OCI-LY3 (cell line): ENCODE measurements at regions not wholly inside any gene's neighbourhood (a gene's known extent, or its start where the extent isn't known, plus 50 kb on each side); places are given as distances from the start of the nearest gene placed in this dataset.
"Not testable (repeated sequence)": the region's sequence is repeated elsewhere in the genome, so short reads cannot be mapped to it uniquely, and the experiment has no call there.

Experiments used
- H2AFZ ChIP-seq: fragments of 200-600, 300-600 bp; shearing (Covaris generic); 2 replicates; pipeline ENCODE4 v1.6.0; 2014; ENCODE audit warnings: antibody characterized with exemption, low read depth, low read length
- H3K27ac ChIP-seq: fragments of 200-600, 300-600 bp; sonication (generic); 2 replicates; pipeline ENCODE4 v1.5.1; 2014; ENCODE audit warnings: mild to moderate bottlenecking, low read length, moderate library complexity, mixed read lengths
- H3K27me3 ChIP-seq: fragments of 200-600, 300-600 bp; sonication (generic); 2 replicates; pipeline ENCODE4 v1.6.1; 2014; ENCODE audit warnings: low read depth, low read length, mixed read lengths
- H3K36me3 ChIP-seq: fragments of 200-600, 300-600 bp; sonication (generic); replicated peaks from 2 replicates; pipeline ENCODE3; 2014; ENCODE audit warnings: low read depth, low read length, mixed read lengths
- H3K4me1 ChIP-seq: fragments of 300-600, 200-600 bp; sonication (generic); 2 replicates; pipeline ENCODE4 v1.6.1; 2014; ENCODE audit warnings: low read length, mixed read lengths
- H3K4me2 ChIP-seq: fragments of 200-600, 300-600 bp; sonication (generic); 2 replicates; pipeline ENCODE4 v1.6.1; 2014; ENCODE audit warnings: low read length, mixed read lengths
- H3K4me3 ChIP-seq: fragments of 300-600, 200-600 bp; sonication (generic); 2 replicates; pipeline ENCODE4 v1.5.1; 2014; ENCODE audit warnings: antibody characterized with exemption, mild to moderate bottlenecking, low read length, moderate library complexity
- H3K79me2 ChIP-seq: fragments of 300-600, 200-600 bp; shearing (Covaris generic); 2 replicates; pipeline ENCODE4 v1.6.1; 2014; ENCODE audit warnings: mild to moderate bottlenecking, low read length, mixed read lengths
- H3K9ac ChIP-seq: fragments of 300-600, 200-600 bp; shearing (Covaris generic); 2 replicates; pipeline ENCODE4 v1.6.0; 2014; ENCODE audit warnings: mild to moderate bottlenecking, low read length, moderate library complexity
- H3K9me3 ChIP-seq: fragments of 200-600, 300-600 bp; shearing (Covaris generic); 2 replicates; pipeline ENCODE4 v1.6.1; 2014; ENCODE audit warnings: low read length, mixed read lengths; ENCODE audit not compliant: insufficient read depth
- H4K20me1 ChIP-seq: fragments of 200-600, 300-600 bp; sonication (generic); 2 replicates; pipeline ENCODE4 v1.6.1; 2016; ENCODE audit warnings: low read length, mixed read lengths; ENCODE audit not compliant: insufficient read depth
- EZH2phosphoT487 ChIP-seq: fragments of 200-600 bp; shearing (Covaris generic); IDR thresholded peaks from 2 replicates; pipeline ENCODE4 v1.6.1; 2018; ENCODE audit warnings: antibody characterized with exemption, mixed run types, low read depth
- TF ChIP-seq, protein P1 (sequence below): fragments of 200-600, 300-600 bp; sonication (generic); IDR thresholded peaks from 2 replicates; pipeline ENCODE4 v1.5.1; 2014; ENCODE audit warnings: antibody characterized with exemption, low read length, low read depth

GRCh38 chr12:115370207-115370606, 686.2 kb upstream of the TBX3 start:
- no peaks in the 10 kb centered on the region for H3K27me3 ChIP-seq
- no peaks in the 10 kb centered on the region for H3K9me3 ChIP-seq
- no peaks in the 10 kb centered on the region for H4K20me1 ChIP-seq
- H3K36me3 ChIP-seq: no peaks in the 10 kb centered on the region
- no peaks in the 10 kb centered on the region for H3K79me2 ChIP-seq
- TF ChIP-seq, protein P1, sequence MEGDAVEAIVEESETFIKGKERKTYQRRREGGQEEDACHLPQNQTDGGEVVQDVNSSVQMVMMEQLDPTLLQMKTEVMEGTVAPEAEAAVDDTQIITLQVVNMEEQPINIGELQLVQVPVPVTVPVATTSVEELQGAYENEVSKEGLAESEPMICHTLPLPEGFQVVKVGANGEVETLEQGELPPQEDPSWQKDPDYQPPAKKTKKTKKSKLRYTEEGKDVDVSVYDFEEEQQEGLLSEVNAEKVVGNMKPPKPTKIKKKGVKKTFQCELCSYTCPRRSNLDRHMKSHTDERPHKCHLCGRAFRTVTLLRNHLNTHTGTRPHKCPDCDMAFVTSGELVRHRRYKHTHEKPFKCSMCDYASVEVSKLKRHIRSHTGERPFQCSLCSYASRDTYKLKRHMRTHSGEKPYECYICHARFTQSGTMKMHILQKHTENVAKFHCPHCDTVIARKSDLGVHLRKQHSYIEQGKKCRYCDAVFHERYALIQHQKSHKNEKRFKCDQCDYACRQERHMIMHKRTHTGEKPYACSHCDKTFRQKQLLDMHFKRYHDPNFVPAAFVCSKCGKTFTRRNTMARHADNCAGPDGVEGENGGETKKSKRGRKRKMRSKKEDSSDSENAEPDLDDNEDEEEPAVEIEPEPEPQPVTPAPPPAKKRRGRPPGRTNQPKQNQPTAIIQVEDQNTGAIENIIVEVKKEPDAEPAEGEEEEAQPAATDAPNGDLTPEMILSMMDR: no peak
- TF ChIP-seq EZH2phosphoT487: no peak
- H3K27ac ChIP-seq: no peak overlapping the region
- peaks cover 8% of the 10 kb centered on the region for H3K4me1 ChIP-seq
- H2AFZ ChIP-seq: no peak overlapping the region
- H3K4me2 ChIP-seq: no peak overlapping the region
- H3K9ac ChIP-seq: no peak overlapping the region
- H3K4me3 ChIP-seq: no peak overlapping the region

DNA sequence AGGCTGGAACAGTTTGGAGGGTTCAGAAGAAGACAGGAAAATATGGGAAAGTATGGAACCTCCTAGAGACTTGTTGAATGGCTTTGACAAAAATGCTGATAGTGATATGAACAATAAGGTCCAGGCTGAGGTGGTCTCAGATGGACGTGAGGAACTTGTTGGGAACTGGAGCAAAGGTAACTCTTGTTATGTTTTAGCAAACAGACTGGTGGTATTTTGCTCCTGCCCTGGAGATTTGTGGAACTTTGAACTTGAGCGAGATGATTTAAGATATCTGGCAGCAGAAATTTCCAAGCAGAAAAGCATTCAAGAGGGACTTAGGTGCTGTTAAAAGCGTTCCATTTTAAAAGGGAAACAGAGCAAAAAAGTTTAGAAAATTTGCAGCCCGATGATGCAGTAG, 682.3 kb upstream of the TBX3 start:
- H3K9me3 ChIP-seq, H3K36me3 ChIP-seq, H3K4me3 ChIP-seq, H3K4me1 ChIP-seq, H3K27me3 ChIP-seq, H4K20me1 ChIP-seq, H3K27ac ChIP-seq, H3K79me2 ChIP-seq, H3K9ac ChIP-seq, H3K4me2 ChIP-seq, H2AFZ ChIP-seq: not testable (repeated sequence)

- H3K9me3 ChIP-seq, H3K36me3 ChIP-seq, H4K20me1 ChIP-seq, H3K9ac ChIP-seq, H2AFZ ChIP-seq, H3K4me2 ChIP-seq, H3K79me2 ChIP-seq, H3K27me3 ChIP-seq, H3K27ac ChIP-seq, H3K4me3 ChIP-seq, H3K4me1 ChIP-seq: not testable (repeated sequence)
These were observed 681.8 kb upstream of the TBX3 start for GRCh38 chr12:115365765-115366164.

GRCh38 chr12:115364921-115365320, 680.9 kb upstream of the TBX3 start:
- no peaks in the 10 kb centered on the region for H3K4me1 ChIP-seq
- no peak overlapping the region for H2AFZ ChIP-seq
- H3K9me3 ChIP-seq: no peaks in the 10 kb centered on the region
- H3K79me2 ChIP-seq: no peaks in the 10 kb centered on the region
- H3K4me2 ChIP-seq: no peak overlapping the region
- no peak overlapping the region for H3K4me3 ChIP-seq
- no peaks in the 10 kb centered on the region for H4K20me1 ChIP-seq
- no peaks in the 10 kb centered on the region for H3K36me3 ChIP-seq
- H3K27ac ChIP-seq: no peak overlapping the region
- no peak for TF ChIP-seq EZH2phosphoT487
- TF ChIP-seq, protein P1: no peak
- H3K27me3 ChIP-seq: no peaks in the 10 kb centered on the region
- no peak overlapping the region for H3K9ac ChIP-seq

DNA sequence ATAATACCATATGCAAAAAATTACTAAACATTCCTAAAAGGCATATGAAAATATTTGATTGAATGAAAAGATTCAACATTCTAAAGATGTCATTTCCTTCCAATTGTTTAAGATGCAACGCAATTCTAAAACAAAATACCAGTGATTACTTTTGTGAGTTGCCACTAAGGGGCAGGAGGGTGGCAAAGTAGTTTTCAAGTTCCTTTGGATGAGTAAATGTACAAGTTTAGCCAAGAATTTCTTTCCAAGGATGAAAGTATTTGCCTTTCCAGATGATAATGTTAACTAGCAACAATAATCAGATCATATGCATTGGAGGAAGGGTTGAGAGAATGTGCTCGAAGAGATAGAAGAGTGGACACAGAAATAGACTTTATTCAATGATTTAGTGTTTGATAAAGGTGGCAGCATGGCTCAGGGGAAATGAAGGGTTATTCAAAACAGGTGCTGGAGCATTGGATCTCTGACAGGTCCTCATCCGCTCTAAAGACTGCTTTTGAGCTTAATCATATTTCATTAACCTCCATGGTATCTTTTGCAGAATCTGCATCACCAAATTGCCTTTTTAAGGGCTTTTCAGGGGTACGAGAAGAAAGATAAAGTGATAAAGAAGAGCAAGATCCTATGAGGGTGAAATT, 678.5 kb upstream of the TBX3 start:
- H3K27ac ChIP-seq: no peak overlapping the region
- H3K4me2 ChIP-seq: no peak overlapping the region
- no peaks in the 10 kb centered on the region for H3K27me3 ChIP-seq
- no peaks in the 10 kb centered on the region for H3K36me3 ChIP-seq
- no peak overlapping the region for H3K9ac ChIP-seq
- no peak for TF ChIP-seq EZH2phosphoT487
- TF ChIP-seq, protein P1: no peak
- H3K4me3 ChIP-seq: no peak overlapping the region
- H3K9me3 ChIP-seq: no peaks in the 10 kb centered on the region
- H2AFZ ChIP-seq: no peak overlapping the region
- no peaks in the 10 kb centered on the region for H3K79me2 ChIP-seq
- H3K4me1 ChIP-seq: no peaks in the 10 kb centered on the region
- H4K20me1 ChIP-seq: no peaks in the 10 kb centered on the region
